Endodermal cell (in vitro differentiated cells): ENCODE measurements at regions not wholly inside any gene's neighbourhood (a gene's known extent, or its start where the extent isn't known, plus 50 kb on each side); places are given as distances from the start of the nearest gene placed in this dataset.

ENCODE experiments used
- DNase-seq: peaks from one replicate; pipeline ENCODE4 v3.0.0-alpha.2; 2017
- H3K27ac ChIP-seq: 2 replicates; pipeline ENCODE4 v1.5.1; 2013; ENCODE audit warnings: mild to moderate bottlenecking, low read depth, low read length, moderate library complexity
- H3K27me3 ChIP-seq: 2 replicates; pipeline ENCODE4 v1.6.1; 2013; ENCODE audit warnings: mild to moderate bottlenecking, low read length, moderate library complexity; ENCODE audit not compliant: insufficient read depth, control insufficient read depth, poor library complexity, severe bottlenecking
- H3K36me3 ChIP-seq: 2 replicates; pipeline ENCODE4 v1.7.0; 2013; ENCODE audit warnings: mild to moderate bottlenecking, low read length, moderate library complexity; ENCODE audit not compliant: control insufficient read depth, insufficient read depth
- H3K4me1 ChIP-seq: one replicate; pipeline ENCODE4 v1.7.0; 2013; ENCODE audit warnings: low read length; ENCODE audit not compliant: control insufficient read depth, insufficient read depth
- H3K4me3 ChIP-seq: 2 replicates; pipeline ENCODE4 v1.5.1; 2013; ENCODE audit warnings: mild to moderate bottlenecking, low read length, moderate library complexity
- H3K9ac ChIP-seq: 2 replicates; pipeline ENCODE4 v1.6.1; 2013; ENCODE audit warnings: mild to moderate bottlenecking, low read length, moderate library complexity; ENCODE audit not compliant: poor library complexity, severe bottlenecking; ENCODE audit errors: extremely low read depth
- H3K9me3 ChIP-seq: 2 replicates; pipeline ENCODE4 v1.6.1; 2013; ENCODE audit warnings: mild to moderate bottlenecking, low read length, moderate library complexity; ENCODE audit not compliant: control insufficient read depth
- H3K27ac Mint-ChIP-seq: 2 replicates; pipeline ENCODE4 v1.8.0; 2020; ENCODE audit warnings: mixed read lengths
- H3K27me3 Mint-ChIP-seq: 2 replicates; pipeline ENCODE4 v1.8.0; 2021; ENCODE audit warnings: mild to moderate bottlenecking, mixed read lengths; ENCODE audit not compliant: insufficient read depth
- H3K36me3 Mint-ChIP-seq: 2 replicates; pipeline ENCODE4 v1.8.0; 2020; ENCODE audit warnings: low read depth, mixed read lengths
- H3K4me1 Mint-ChIP-seq: 2 replicates; pipeline ENCODE4 v1.8.0; 2020; ENCODE audit warnings: mixed read lengths
- H3K4me3 Mint-ChIP-seq: 2 replicates; pipeline ENCODE4 v1.8.0; 2020; ENCODE audit warnings: mild to moderate bottlenecking, moderate library complexity, mixed read lengths
- H3K9me3 Mint-ChIP-seq: 2 replicates; pipeline ENCODE4 v1.8.0; 2020; ENCODE audit warnings: mild to moderate bottlenecking, mixed read lengths
- WGBS, 2 experiments: methylation state at CpG; one replicate each; pipeline versions ENCODE4 v1.1.5 to v1.1.7; 2013; ENCODE audit warnings: missing lambda C conversion rate in 2 of 2, mixed read lengths in 1 of 2; ENCODE audit not compliant: insufficient coverage in 1 of 2, insufficient read length in 1 of 2; 5-methylcytosine and 5-hydroxymethylcytosine counted together
- TF ChIP-seq, protein P1 (sequence below): fragments of 200-600 bp; sonication (generic); conservative IDR thresholded peaks from 2 replicates; pipeline ENCODE4 v1.5.0; 2021; ENCODE audit warnings: antibody characterized with exemption, mild to moderate bottlenecking

DNA sequence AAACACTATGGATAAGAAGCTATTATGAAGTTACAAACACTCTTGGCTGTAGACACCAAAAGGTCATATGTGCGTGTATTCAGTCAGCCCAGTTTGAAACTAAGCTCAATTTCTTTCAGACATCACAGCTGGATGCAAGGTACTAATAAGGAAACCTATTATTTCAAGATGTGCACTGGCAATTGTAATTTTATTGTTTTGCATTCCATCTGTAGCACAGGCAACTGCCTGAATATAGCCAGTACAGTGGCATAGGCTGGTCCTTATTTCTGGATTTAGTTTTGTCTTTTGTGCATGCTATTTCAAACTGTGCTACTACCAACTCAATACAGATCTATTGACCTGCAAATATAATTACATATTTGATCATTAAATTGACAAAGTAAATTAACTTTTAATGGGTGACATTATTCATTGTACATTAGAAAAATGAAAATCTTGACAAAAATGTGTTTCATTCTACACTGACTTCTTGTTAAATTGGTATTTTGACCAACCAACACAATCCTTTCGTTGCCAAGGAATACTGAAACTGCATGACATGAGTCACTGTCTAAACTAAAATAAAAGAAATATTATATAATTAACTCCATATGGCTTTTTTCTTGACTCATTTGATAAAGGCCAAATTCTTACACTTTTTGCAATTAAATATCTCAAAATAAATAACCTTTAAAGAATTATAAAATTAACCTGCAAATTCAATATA is 594.3 kb upstream of the ADGRL3 start:
- no peak for DNase-seq
- H3K4me1 ChIP-seq = no peaks in the 10 kb centered on the region
- H3K27me3 ChIP-seq = no peaks in the 10 kb centered on the region
- TF ChIP-seq, protein P1, sequence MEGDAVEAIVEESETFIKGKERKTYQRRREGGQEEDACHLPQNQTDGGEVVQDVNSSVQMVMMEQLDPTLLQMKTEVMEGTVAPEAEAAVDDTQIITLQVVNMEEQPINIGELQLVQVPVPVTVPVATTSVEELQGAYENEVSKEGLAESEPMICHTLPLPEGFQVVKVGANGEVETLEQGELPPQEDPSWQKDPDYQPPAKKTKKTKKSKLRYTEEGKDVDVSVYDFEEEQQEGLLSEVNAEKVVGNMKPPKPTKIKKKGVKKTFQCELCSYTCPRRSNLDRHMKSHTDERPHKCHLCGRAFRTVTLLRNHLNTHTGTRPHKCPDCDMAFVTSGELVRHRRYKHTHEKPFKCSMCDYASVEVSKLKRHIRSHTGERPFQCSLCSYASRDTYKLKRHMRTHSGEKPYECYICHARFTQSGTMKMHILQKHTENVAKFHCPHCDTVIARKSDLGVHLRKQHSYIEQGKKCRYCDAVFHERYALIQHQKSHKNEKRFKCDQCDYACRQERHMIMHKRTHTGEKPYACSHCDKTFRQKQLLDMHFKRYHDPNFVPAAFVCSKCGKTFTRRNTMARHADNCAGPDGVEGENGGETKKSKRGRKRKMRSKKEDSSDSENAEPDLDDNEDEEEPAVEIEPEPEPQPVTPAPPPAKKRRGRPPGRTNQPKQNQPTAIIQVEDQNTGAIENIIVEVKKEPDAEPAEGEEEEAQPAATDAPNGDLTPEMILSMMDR = no peak
- H3K27ac ChIP-seq = no peak overlapping the region
- Mint-ChIP-seq H3K36me3 (no peaks in the 10 kb centered on the region), H3K27me3 (no peaks in the 10 kb centered on the region), H3K4me3 (no peak overlapping the region), H3K9me3 (no peaks in the 10 kb centered on the region), H3K4me1 (no peaks in the 10 kb centered on the region), H3K27ac (no peak overlapping the region)
- H3K9me3 ChIP-seq = no peaks in the 10 kb centered on the region
- no peaks in the 10 kb centered on the region for H3K36me3 ChIP-seq
- no peak overlapping the region for H3K4me3 ChIP-seq
- no peak overlapping the region for H3K9ac ChIP-seq
- 33 to 88% methylated on average over 1 to 2 of the region's 2 CpGs for WGBS, 2 experiments

DNA sequence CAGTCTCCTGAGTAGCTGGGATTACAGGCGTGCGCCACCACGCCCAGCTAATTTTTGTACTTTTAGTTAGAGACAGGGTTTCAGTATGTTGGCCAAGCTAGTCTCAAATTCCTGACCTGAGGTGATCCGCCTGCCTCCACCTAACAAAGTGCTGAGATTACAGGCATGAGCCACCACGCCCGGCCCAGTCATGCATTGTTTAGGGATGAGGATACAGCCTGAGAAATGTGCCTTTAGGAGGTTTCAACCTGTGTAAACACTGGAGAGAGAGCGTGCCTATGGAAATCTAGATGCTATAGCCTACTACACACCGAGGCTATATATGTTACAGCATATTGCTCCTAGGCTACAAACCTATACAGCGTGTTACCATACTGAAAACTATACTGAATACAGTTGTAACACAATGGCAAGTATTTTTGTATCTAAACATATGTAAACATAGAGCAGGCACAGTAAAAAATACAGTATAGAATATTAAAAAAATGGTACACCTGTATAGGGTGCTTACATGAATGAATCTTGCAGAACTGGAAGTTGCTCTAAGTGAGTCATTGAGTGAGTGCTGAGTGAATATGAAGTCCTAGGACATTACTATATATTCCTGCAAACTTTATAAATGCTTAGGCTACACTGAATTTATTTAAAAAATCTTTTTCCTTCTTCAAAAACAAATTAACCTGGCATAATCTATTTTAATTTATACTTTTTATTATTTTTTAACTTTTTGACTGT is 588.2 kb upstream of the ADGRL3 start:
- no peaks in the 10 kb centered on the region for H3K36me3 ChIP-seq
- H3K9me3 ChIP-seq = no peaks in the 10 kb centered on the region
- H3K36me3 Mint-ChIP-seq = no peaks in the 10 kb centered on the region
- H3K4me1 Mint-ChIP-seq = no peaks in the 10 kb centered on the region
- peak; percentile 48 for DNase-seq
- H3K27me3 ChIP-seq = no peaks in the 10 kb centered on the region
- no peak overlapping the region for H3K27ac Mint-ChIP-seq
- H3K27me3 Mint-ChIP-seq = no peaks in the 10 kb centered on the region
- H3K4me3 Mint-ChIP-seq = no peak overlapping the region
- H3K4me3 ChIP-seq = no peak overlapping the region
- no peak overlapping the region for H3K9ac ChIP-seq
- TF ChIP-seq, protein P1 = no peak
- H3K4me1 ChIP-seq = no peaks in the 10 kb centered on the region
- H3K9me3 Mint-ChIP-seq = peaks cover 6% of the 10 kb centered on the region
- no peak overlapping the region for H3K27ac ChIP-seq
- 88 to 96% methylated on average over 5 to 9 of the region's 9 CpGs for WGBS, 2 experiments

DNA sequence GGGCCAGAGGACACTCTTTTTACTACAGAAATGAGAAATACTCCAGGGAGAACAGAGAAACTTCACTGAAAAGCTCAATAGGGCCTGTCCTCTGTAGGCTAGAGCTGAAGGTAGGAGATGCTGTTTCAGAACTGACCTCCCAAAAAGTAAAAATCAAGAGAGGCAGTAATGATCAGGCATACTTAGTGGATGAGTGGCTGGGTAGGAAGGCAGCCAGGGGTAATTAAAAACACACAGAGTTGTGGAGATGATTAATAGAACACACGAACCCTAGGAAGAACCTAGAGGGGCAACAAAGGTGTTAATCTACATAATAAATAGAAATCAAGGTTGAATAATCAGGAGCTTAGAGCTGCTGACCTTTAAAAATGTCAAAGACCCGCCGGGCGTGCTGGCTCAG is 582.4 kb upstream of the ADGRL3 start:
- H3K27me3 ChIP-seq = no peaks in the 10 kb centered on the region
- Mint-ChIP-seq H3K27ac (no peak overlapping the region), H3K4me1 (no peaks in the 10 kb centered on the region), H3K9me3 (peaks cover 6% of the 10 kb centered on the region), H3K27me3 (no peaks in the 10 kb centered on the region), H3K36me3 (no peaks in the 10 kb centered on the region), H3K4me3 (no peak overlapping the region)
- H3K4me1 ChIP-seq = no peaks in the 10 kb centered on the region
- no peak overlapping the region for H3K27ac ChIP-seq
- no peaks in the 10 kb centered on the region for H3K36me3 ChIP-seq
- no peaks in the 10 kb centered on the region for H3K9me3 ChIP-seq
- DNase-seq = no peak
- 96 to 100% methylated on average over 4 of the region's 4 CpGs for WGBS, 2 experiments
- H3K4me3 ChIP-seq = no peak overlapping the region
- TF ChIP-seq, protein P1 = no peak
- H3K9ac ChIP-seq = no peak overlapping the region
